ENCODE measurements at regions not wholly inside any gene's neighbourhood (a gene's known extent, or its start where the extent isn't known, plus 50 kb on each side); places are given as distances from the start of the nearest gene placed in this dataset.
A peak's percentile ranks its signal among the peaks of the same experiment; 100 is the strongest.

- peaks cover 0 to 13% (median 4%) of the 10 kb centered on the region in 4 donors for H3K4me1 ChIP-seq
- no peak for DNase-seq
- no peak overlapping the region for H3K4me3 ChIP-seq
- ATAC-seq (ENCODE audit: low FRiP score in 2 of 2), result no peak
- H3K36me3 ChIP-seq, result no peaks in the 10 kb centered on the region
- H3K27ac ChIP-seq, result no peak overlapping the region
- no peaks in the 10 kb centered on the region for H3K9me3 ChIP-seq
- no peaks in the 10 kb centered on the region for H3K27me3 ChIP-seq
- TF ChIP-seq POLR2AphosphoS5 (IDR thresholded peaks at IDR 0.05) (no peak), CTCF (IDR thresholded peaks at IDR 0.05) (no peak), EP300 (IDR thresholded peaks at IDR 0.05) (no peak), POLR2A (IDR thresholded peaks at IDR 0.05) (no peak)
- 64% methylated on average over 3 of the region's 3 CpGs for WGBS, 2 donors
Observed at GRCh38 chr6:159114569-159114968, 54.6 kb upstream of the FNDC1 start.

GRCh38 chr6:159113223-159113622 lies 56.0 kb upstream of the FNDC1 start:
- H3K4me3 ChIP-seq, result no peak overlapping the region
- H3K9me3 ChIP-seq, result no peaks in the 10 kb centered on the region
- peak overlapping the region in 1 of 4 donors; percentile 24 for H3K27ac ChIP-seq
- H3K4me1 ChIP-seq, result peaks cover 0 to 13% (median 7%) of the 10 kb centered on the region in 4 donors
- no peak for TF ChIP-seq CTCF (IDR thresholded peaks at IDR 0.05)
- no peak for TF ChIP-seq POLR2AphosphoS5 (IDR thresholded peaks at IDR 0.05)
- no peak for TF ChIP-seq EP300 (IDR thresholded peaks at IDR 0.05)
- no peak for TF ChIP-seq POLR2A (IDR thresholded peaks at IDR 0.05)
- DNase-seq, result no peak
- ATAC-seq (ENCODE audit: low FRiP score in 2 of 2), result no peak
- no peaks in the 10 kb centered on the region for H3K27me3 ChIP-seq
- 88 to 92% methylated on average over 8 to 10 of the region's 10 CpGs for WGBS, 2 donors
- H3K36me3 ChIP-seq, result no peaks in the 10 kb centered on the region

- DNase-seq (no peak), ATAC-seq (ENCODE audit: low FRiP score in 2 of 2) (no peak)
- Histone ChIP-seq H3K27me3 (no peaks in the 10 kb centered on the region), H3K27ac (no peak overlapping the region), H3K36me3 (no peaks in the 10 kb centered on the region), H3K9me3 (no peaks in the 10 kb centered on the region), H3K4me3 (no peak overlapping the region), H3K4me1 (peaks cover 0 to 13% (median 7%) of the 10 kb centered on the region in 4 donors)
- no peak for TF ChIP-seq CTCF (IDR thresholded peaks at IDR 0.05)
- no peak for TF ChIP-seq EP300 (IDR thresholded peaks at IDR 0.05)
- no peak for TF ChIP-seq POLR2A (IDR thresholded peaks at IDR 0.05)
- TF ChIP-seq POLR2AphosphoS5 (IDR thresholded peaks at IDR 0.05), result no peak
- 84 to 91% methylated on average over 9 of the region's 9 CpGs for WGBS, 2 donors
Observed at GRCh38 chr6:159112714-159113113, 56.5 kb upstream of the FNDC1 start.

GRCh38 chr6:159110748-159111147 lies 58.5 kb upstream of the FNDC1 start:
- Histone ChIP-seq H3K36me3 (no peaks in the 10 kb centered on the region), H3K4me1 (peaks cover 0 to 24% (median 14%) of the 10 kb centered on the region in 4 donors), H3K4me3 (no peak overlapping the region), H3K27me3 (no peaks in the 10 kb centered on the region), H3K9me3 (no peaks in the 10 kb centered on the region), H3K27ac (no peak overlapping the region)
- ATAC-seq (ENCODE audit: low FRiP score in 2 of 2) (no peak), DNase-seq (peak in 1 of 2 donors; percentile 14)
- TF ChIP-seq POLR2AphosphoS5 (IDR thresholded peaks at IDR 0.05) (no peak), EP300 (IDR thresholded peaks at IDR 0.05) (no peak), CTCF (IDR thresholded peaks at IDR 0.05) (no peak), POLR2A (IDR thresholded peaks at IDR 0.05) (no peak)

GRCh38 chr6:159110013-159110412 lies 59.2 kb upstream of the FNDC1 start:
- ATAC-seq (ENCODE audit: low FRiP score in 2 of 2), result peak; percentile 23 to 48
- no peaks in the 10 kb centered on the region for H3K27me3 ChIP-seq
- peaks cover 0 to 24% (median 14%) of the 10 kb centered on the region in 4 donors for H3K4me1 ChIP-seq
- H3K36me3 ChIP-seq, result no peaks in the 10 kb centered on the region
- no peaks in the 10 kb centered on the region for H3K9me3 ChIP-seq
- TF ChIP-seq EP300 (IDR thresholded peaks at IDR 0.05) (no peak), POLR2AphosphoS5 (IDR thresholded peaks at IDR 0.05) (no peak), CTCF (IDR thresholded peaks at IDR 0.05) (peak; percentile 27 to 55 (median 48)), POLR2A (IDR thresholded peaks at IDR 0.05) (no peak)
- peak in 1 of 2 donors; percentile 42 for DNase-seq
- no peak overlapping the region for H3K4me3 ChIP-seq
- H3K27ac ChIP-seq, result no peak overlapping the region
- WGBS, 2 donors, result 22 to 26% methylated on average over 3 of the region's 3 CpGs

Data from upper lobe of left lung (tissue), 6 donors.